ENCODE measurements at regions not wholly inside any gene's neighbourhood (a gene's known extent, or its start where the extent isn't known, plus 50 kb on each side); places are given as distances from the start of the nearest gene placed in this dataset.

DNA sequence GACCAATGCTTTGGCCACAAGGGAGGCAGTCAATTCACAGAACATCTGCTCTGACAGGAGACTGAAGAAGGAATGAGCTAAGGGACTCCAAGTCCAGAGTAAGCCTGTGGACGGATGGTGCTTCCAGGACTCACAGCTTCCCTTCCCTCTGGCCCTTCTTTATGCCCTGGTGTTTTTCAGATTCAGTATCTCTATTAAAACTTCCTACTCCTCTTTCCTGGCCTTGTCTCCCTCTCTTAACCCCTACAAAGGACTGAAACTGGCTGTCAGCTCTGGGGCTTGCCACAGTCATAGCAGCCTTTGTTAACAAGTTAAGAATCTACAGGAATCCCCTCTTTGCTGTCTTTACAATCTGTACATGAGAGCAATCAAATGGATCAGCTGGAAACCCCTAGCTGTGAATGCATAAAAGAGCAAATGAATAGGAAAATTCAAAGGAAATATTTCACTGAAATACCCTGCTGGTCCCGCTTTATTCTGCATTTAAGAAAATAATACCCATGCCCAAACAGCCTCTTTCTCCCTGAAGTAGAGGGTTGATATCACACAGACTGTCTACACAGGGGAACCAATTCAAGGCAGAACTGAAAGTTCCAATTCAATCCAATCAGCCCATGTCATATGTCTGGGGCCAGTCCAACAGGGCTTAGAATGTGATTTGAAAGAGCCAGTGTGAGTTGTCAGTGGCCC is 192.3 kb downstream of the MZT1 start:
- H3K27me3 Mint-ChIP-seq (ENCODE audit: low read depth): peaks cover 6% of the 10 kb centered on the region
- TF ChIP-seq, protein P1, sequence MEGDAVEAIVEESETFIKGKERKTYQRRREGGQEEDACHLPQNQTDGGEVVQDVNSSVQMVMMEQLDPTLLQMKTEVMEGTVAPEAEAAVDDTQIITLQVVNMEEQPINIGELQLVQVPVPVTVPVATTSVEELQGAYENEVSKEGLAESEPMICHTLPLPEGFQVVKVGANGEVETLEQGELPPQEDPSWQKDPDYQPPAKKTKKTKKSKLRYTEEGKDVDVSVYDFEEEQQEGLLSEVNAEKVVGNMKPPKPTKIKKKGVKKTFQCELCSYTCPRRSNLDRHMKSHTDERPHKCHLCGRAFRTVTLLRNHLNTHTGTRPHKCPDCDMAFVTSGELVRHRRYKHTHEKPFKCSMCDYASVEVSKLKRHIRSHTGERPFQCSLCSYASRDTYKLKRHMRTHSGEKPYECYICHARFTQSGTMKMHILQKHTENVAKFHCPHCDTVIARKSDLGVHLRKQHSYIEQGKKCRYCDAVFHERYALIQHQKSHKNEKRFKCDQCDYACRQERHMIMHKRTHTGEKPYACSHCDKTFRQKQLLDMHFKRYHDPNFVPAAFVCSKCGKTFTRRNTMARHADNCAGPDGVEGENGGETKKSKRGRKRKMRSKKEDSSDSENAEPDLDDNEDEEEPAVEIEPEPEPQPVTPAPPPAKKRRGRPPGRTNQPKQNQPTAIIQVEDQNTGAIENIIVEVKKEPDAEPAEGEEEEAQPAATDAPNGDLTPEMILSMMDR (conservative IDR thresholded peaks at IDR 0.05): no peak
- H3K4me1 Mint-ChIP-seq: peaks cover 11% of the 10 kb centered on the region
- H3K36me3 Mint-ChIP-seq (ENCODE audit: low read depth): no peaks in the 10 kb centered on the region
- no peak overlapping the region for H3K27ac Mint-ChIP-seq (ENCODE audit: unreplicated experiment)
- no peak for DNase-seq (ENCODE audit: low read depth, low spot score)
- no peaks in the 10 kb centered on the region for H3K9me3 Mint-ChIP-seq
- no peak overlapping the region for H3K4me3 Mint-ChIP-seq

DNA sequence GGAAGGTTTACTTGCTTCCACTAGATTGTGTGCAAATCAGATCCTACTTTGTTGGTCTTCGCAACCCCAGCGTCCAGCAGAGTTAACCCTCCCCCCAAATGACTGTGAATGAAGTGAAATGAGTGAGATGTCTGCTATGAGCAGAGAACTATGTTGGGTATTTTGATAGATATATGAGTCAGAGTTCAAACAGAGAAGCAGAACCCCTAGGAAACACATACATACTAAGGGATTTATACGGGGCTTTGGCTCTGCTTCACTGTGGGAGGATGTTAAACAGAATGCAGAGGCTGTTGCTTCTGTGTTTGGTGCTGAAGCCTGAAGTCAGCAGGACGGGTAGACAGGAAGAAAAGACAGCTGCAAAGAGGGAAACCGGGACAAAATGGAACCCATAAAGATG is 197.0 kb downstream of the MZT1 start:
- no peak for DNase-seq (ENCODE audit: low read depth, low spot score)
- Mint-ChIP-seq H3K4me3 (no peak overlapping the region), H3K27ac (ENCODE audit: unreplicated experiment) (no peak overlapping the region), H3K9me3 (peaks cover 3% of the 10 kb centered on the region), H3K27me3 (ENCODE audit: low read depth) (peaks cover 10% of the 10 kb centered on the region), H3K36me3 (ENCODE audit: low read depth) (no peaks in the 10 kb centered on the region), H3K4me1 (peaks cover 15% of the 10 kb centered on the region)
- TF ChIP-seq, protein P1 (conservative IDR thresholded peaks at IDR 0.05): no peak

DNA sequence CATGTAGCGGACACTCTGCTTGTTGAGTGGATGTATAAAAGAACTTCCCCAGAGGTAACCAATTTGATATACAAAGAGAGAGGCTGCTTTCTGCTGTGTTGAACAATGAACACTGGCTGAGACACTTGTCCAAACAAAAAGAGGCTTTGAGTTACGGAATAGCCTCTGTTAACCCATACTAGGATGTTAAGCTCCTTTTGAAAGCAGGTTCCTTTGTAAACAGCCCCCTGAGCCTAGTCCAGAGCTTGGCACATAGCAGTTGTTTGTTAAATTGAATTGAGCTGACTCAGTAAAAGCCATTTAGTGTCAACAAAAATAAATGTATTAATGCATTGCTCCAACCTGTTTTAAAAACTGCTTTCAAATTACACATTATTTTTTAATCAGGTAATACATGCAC is 200.1 kb downstream of the MZT1 start:
- Mint-ChIP-seq H3K27ac (ENCODE audit: unreplicated experiment) (no peak overlapping the region), H3K36me3 (ENCODE audit: low read depth) (no peaks in the 10 kb centered on the region), H3K27me3 (ENCODE audit: low read depth) (peaks cover 10% of the 10 kb centered on the region), H3K9me3 (peaks cover 3% of the 10 kb centered on the region), H3K4me3 (no peak overlapping the region), H3K4me1 (peaks cover 12% of the 10 kb centered on the region)
- TF ChIP-seq, protein P1 (conservative IDR thresholded peaks at IDR 0.05): no peak
- DNase-seq (ENCODE audit: low read depth, low spot score): no peak

DNA sequence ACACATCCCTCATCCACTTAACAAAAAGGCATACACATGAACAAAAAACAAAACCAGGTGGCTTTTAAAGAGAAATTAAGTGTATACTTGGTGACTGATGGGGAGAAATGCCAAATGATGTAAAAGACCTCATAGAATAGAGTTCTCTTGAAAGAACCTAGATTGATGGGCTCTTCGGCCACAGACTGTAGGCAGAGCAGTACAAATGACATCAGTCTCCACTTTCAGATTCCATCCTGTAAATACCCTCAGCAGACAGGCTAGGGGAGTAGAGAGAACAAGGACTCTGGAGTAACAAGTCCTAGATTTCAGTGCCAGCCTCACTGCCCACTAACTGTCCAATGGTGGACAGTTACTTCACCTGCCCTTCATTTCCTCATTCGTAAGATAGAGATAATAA is 203.8 kb downstream of the MZT1 start:
- no peak overlapping the region for H3K27ac Mint-ChIP-seq (ENCODE audit: unreplicated experiment)
- DNase-seq (ENCODE audit: low read depth, low spot score): no peak
- H3K27me3 Mint-ChIP-seq (ENCODE audit: low read depth): peaks cover 2% of the 10 kb centered on the region
- H3K36me3 Mint-ChIP-seq (ENCODE audit: low read depth): no peaks in the 10 kb centered on the region
- H3K9me3 Mint-ChIP-seq: peaks cover 3% of the 10 kb centered on the region
- peaks cover 12% of the 10 kb centered on the region for H3K4me1 Mint-ChIP-seq
- no peak overlapping the region for H3K4me3 Mint-ChIP-seq
- TF ChIP-seq, protein P1 (conservative IDR thresholded peaks at IDR 0.05): no peak

DNA sequence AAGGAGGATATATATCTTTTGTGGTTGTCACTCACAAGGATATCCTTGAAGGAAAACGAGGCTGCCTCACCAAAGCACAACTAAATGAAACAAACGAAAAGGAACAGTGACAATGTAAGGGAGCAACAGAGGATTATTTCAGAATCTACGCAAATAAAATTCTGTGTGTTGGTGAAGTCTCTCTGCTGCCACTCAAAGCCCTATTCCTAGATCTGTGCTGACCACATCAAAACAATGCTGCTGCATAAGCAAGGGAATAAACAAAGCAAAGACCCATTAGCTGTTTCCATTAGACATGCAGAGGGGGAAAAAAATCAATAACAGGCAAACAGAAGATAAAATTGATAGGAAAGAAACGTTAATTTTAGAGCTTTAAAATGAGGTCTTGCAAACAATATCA is 204.4 kb downstream of the MZT1 start:
- no peaks in the 10 kb centered on the region for H3K36me3 Mint-ChIP-seq (ENCODE audit: low read depth)
- no peak overlapping the region for H3K27ac Mint-ChIP-seq (ENCODE audit: unreplicated experiment)
- TF ChIP-seq, protein P1 (conservative IDR thresholded peaks at IDR 0.05): no peak
- peaks cover 12% of the 10 kb centered on the region for H3K4me1 Mint-ChIP-seq
- no peak for DNase-seq (ENCODE audit: low read depth, low spot score)
- peaks cover 3% of the 10 kb centered on the region for H3K9me3 Mint-ChIP-seq
- no peak overlapping the region for H3K4me3 Mint-ChIP-seq
- H3K27me3 Mint-ChIP-seq (ENCODE audit: low read depth): peaks cover 4% of the 10 kb centered on the region
